Lower leg skin (tissue), 3 donors: ENCODE measurements at regions not wholly inside any gene's neighbourhood (a gene's known extent, or its start where the extent isn't known, plus 50 kb on each side); places are given as distances from the start of the nearest gene placed in this dataset.

Source experiments
- CTCF ChIP-seq, 3 donors: fragments of 450-650 bp; IDR thresholded peaks; one replicate each; pipeline ENCODE4 v1.5.1; 2016; ENCODE audit warnings: antibody characterized with exemption in 3 of 3, mild to moderate bottlenecking in 3 of 3, moderate library complexity in 2 of 3
- POLR2A ChIP-seq, 2 donors: fragments of 450-650 bp; IDR thresholded peaks; one replicate each; pipeline ENCODE4 v1.6.1; 2016 to 2017; ENCODE audit warnings: antibody characterized with exemption in 2 of 2, mild to moderate bottlenecking in 1 of 2, moderate library complexity in 1 of 2

DNA sequence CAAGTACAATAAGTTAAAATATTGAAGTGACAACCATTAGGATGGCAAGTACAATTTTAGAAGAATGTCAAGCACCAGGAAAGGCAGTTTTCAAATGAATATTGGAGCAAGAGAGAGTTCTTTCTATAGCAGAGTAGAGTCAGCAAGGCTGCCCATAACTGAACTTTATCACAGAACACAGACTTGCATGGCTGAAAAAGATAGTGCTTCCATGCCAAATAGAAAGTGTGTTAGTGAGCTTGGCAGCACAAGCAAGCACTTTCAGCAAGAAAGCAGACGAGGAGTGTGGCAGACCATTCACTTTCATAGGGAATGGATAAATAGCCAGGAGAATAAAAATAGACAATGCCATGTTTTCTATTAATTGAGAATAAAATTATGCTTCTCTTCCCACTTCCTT, 647.0 kb upstream of the MGAT4C start:
- TF ChIP-seq CTCF (IDR thresholded peaks at IDR 0.05) (no peak), POLR2A (IDR thresholded peaks at IDR 0.05) (no peak)
